H9 (cell line): ENCODE measurements at regions not wholly inside any gene's neighbourhood (a gene's known extent, or its start where the extent isn't known, plus 50 kb on each side); places are given as distances from the start of the nearest gene placed in this dataset.

ENCODE experiments used
- DNase-seq: peaks from one replicate; pipeline ENCODE4 v3.0.0-alpha.2; 2017
- H2AFZ ChIP-seq: one replicate; pipeline ENCODE4 v1.6.1; 2013; ENCODE audit warnings: mild to moderate bottlenecking, low read length, control low read depth, moderate library complexity
- H2AK5ac ChIP-seq: 2 replicates; pipeline ENCODE4 v1.6.1; 2013; ENCODE audit warnings: low read length, control low read depth, mixed read lengths; ENCODE audit not compliant: insufficient read length
- H2BK120ac ChIP-seq: one replicate; pipeline ENCODE4 v1.6.1; 2013; ENCODE audit warnings: low read depth, mild to moderate bottlenecking, low read length, control low read depth, inconsistent platforms; ENCODE audit not compliant: poor library complexity, severe bottlenecking
- H2BK12ac ChIP-seq: 2 replicates; pipeline ENCODE4 v1.6.1; 2013; ENCODE audit warnings: low read length, control low read depth, mixed read lengths, low read depth; ENCODE audit not compliant: insufficient read length
- H2BK15ac ChIP-seq: 2 replicates; pipeline ENCODE4 v1.6.1; 2013; ENCODE audit warnings: low read depth, low read length, control low read depth
- H2BK20ac ChIP-seq: one replicate; pipeline ENCODE4 v1.6.1; 2013; ENCODE audit warnings: low read depth, mild to moderate bottlenecking, low read length, control low read depth, inconsistent platforms; ENCODE audit not compliant: poor library complexity, severe bottlenecking
- H2BK5ac ChIP-seq: 2 replicates; pipeline ENCODE4 v1.6.1; 2013; ENCODE audit warnings: low read length, control low read depth, mixed read lengths; ENCODE audit not compliant: insufficient read length
- H3K14ac ChIP-seq: 2 replicates; pipeline ENCODE4 v1.6.1; 2013; ENCODE audit warnings: low read length, control low read depth; ENCODE audit not compliant: insufficient read depth
- H3K18ac ChIP-seq: 2 replicates; pipeline ENCODE4 v1.6.1; 2013; ENCODE audit warnings: low read depth, mild to moderate bottlenecking, mixed read lengths, low read length, control low read depth; ENCODE audit not compliant: insufficient read length
- H3K23ac ChIP-seq: 2 replicates; pipeline ENCODE4 v1.6.1; 2013; ENCODE audit warnings: low read length, control low read depth, mixed read lengths, low read depth; ENCODE audit not compliant: insufficient read length
- H3K23me2 ChIP-seq: 2 replicates; pipeline ENCODE4 v1.6.1; 2013; ENCODE audit warnings: low read depth, mild to moderate bottlenecking, mixed read lengths, low read length, control low read depth; ENCODE audit not compliant: insufficient read length, poor library complexity, severe bottlenecking
- H3K27ac ChIP-seq: 2 replicates; pipeline ENCODE4 v1.5.1; 2013; ENCODE audit warnings: low read length, control low read depth, mixed read lengths, low read depth; ENCODE audit not compliant: insufficient read length
- H3K27me3 ChIP-seq: 2 replicates; pipeline ENCODE4 v1.6.1; 2013; ENCODE audit warnings: low read length, control low read depth, inconsistent platforms; ENCODE audit not compliant: insufficient read depth
- H3K4ac ChIP-seq: 2 replicates; pipeline ENCODE4 v1.6.1; 2013; ENCODE audit warnings: low read depth, mild to moderate bottlenecking, control low read depth, inconsistent platforms, low read length, moderate library complexity
- H3K4me1 ChIP-seq: 2 replicates; pipeline ENCODE4 v1.6.1; 2013; ENCODE audit warnings: low read length, control low read depth, inconsistent platforms; ENCODE audit not compliant: insufficient read depth
- H3K4me2 ChIP-seq: 2 replicates; pipeline ENCODE4 v1.6.1; 2013; ENCODE audit warnings: low read length, control low read depth, mixed read lengths; ENCODE audit not compliant: insufficient read length, insufficient read depth
- H3K56ac ChIP-seq: 2 replicates; pipeline ENCODE4 v1.6.1; 2013; ENCODE audit warnings: low read depth, mild to moderate bottlenecking, mixed read lengths, low read length, control low read depth; ENCODE audit not compliant: insufficient read length
- H3K79me1 ChIP-seq: 2 replicates; pipeline ENCODE4 v1.6.1; 2013; ENCODE audit warnings: low read depth, mild to moderate bottlenecking, moderate library complexity, low read length, control low read depth, inconsistent platforms; ENCODE audit not compliant: insufficient read depth, poor library complexity, severe bottlenecking
- H3K79me2 ChIP-seq: 2 replicates; pipeline ENCODE4 v1.6.1; 2013; ENCODE audit warnings: low read length, control low read depth, inconsistent platforms; ENCODE audit not compliant: insufficient read depth
- H3K9ac ChIP-seq: 2 replicates; pipeline ENCODE4 v1.6.1; 2013; ENCODE audit warnings: low read length, control low read depth, mixed read lengths; ENCODE audit not compliant: insufficient read length; ENCODE audit errors: extremely low read depth
- H3K9me3 ChIP-seq: one replicate; pipeline ENCODE4 v1.6.1; 2013; ENCODE audit warnings: low read depth, low read length, inconsistent platforms; ENCODE audit not compliant: control insufficient read depth
- H3T11ph ChIP-seq: one replicate; pipeline ENCODE4 v1.6.1; 2013; ENCODE audit warnings: mild to moderate bottlenecking, low read length, control low read depth, inconsistent platforms
- H4K20me1 ChIP-seq: one replicate; pipeline ENCODE4 v1.6.1; 2013; ENCODE audit not compliant: control insufficient read depth, insufficient read length, insufficient read depth
- H4K5ac ChIP-seq: 2 replicates; pipeline ENCODE4 v1.6.1; 2013; ENCODE audit warnings: low read depth, mild to moderate bottlenecking, mixed read lengths, low read length, control low read depth; ENCODE audit not compliant: insufficient read length
- H4K8ac ChIP-seq: replicated peaks from 2 replicates; pipeline ENCODE4 v1.6.1; 2013; ENCODE audit warnings: low read length, control low read depth, mixed read lengths, low read depth; ENCODE audit not compliant: insufficient read length
- H4K91ac ChIP-seq: 2 replicates; pipeline ENCODE4 v1.6.1; 2013; ENCODE audit warnings: low read depth, mild to moderate bottlenecking, moderate library complexity, mixed read lengths, low read length, control low read depth; ENCODE audit not compliant: insufficient read length
- H3K27ac Mint-ChIP-seq, 3 experiments: 2 replicates in 2 of 3; 3 replicates in 1 of 3; pipeline ENCODE4 v1.8.0; 2020 to 2021; ENCODE audit warnings: mixed read lengths in 3 of 3, mild to moderate bottlenecking in 1 of 3, moderate library complexity in 1 of 3
- H3K27me3 Mint-ChIP-seq: 2 replicates; pipeline ENCODE4 v1.8.0; 2021; ENCODE audit warnings: low read depth, mild to moderate bottlenecking, moderate library complexity, mixed read lengths
- H3K36me3 Mint-ChIP-seq, 3 experiments: 2 replicates in 2 of 3; 3 replicates in 1 of 3; pipeline ENCODE4 v1.8.0; 2020 to 2021; ENCODE audit warnings: low read depth in 3 of 3, mixed read lengths in 3 of 3; ENCODE audit not compliant: insufficient read depth in 1 of 3
- H3K4me1 Mint-ChIP-seq, 2 experiments: 2 replicates each; pipeline ENCODE4 v1.8.0; 2020; ENCODE audit warnings: mixed read lengths in 2 of 2
- H3K4me3 Mint-ChIP-seq, 2 experiments: 2 replicates in 1 of 2; 3 replicates in 1 of 2; pipeline ENCODE4 v1.8.0; 2020 to 2021; ENCODE audit warnings: mild to moderate bottlenecking in 2 of 2, mixed read lengths in 2 of 2, moderate library complexity in 1 of 2
- H3K9me3 Mint-ChIP-seq, 2 experiments: 2 replicates in 1 of 2; 3 replicates in 1 of 2; pipeline ENCODE4 v1.8.0; 2020; ENCODE audit warnings: mild to moderate bottlenecking in 2 of 2, mixed read lengths in 2 of 2, moderate library complexity in 1 of 2
- CTCF ChIP-seq: fragments of 200-600 bp; sonication (generic); conservative IDR thresholded peaks from 3 replicates; pipeline ENCODE4 v1.8.0; 2021; ENCODE audit warnings: antibody characterized with exemption, mild to moderate bottlenecking

GRCh38 chr6:112739766-112740165 lies 392.6 kb downstream of the RFPL4B start:
- Histone ChIP-seq H2AK5ac (no peak overlapping the region), H3T11ph (no peak overlapping the region), H3K18ac (no peak overlapping the region), H3K23me2 (no peaks in the 10 kb centered on the region), H3K4me2 (no peak overlapping the region), H2BK20ac (no peak overlapping the region), H2BK15ac (no peak overlapping the region), H3K27ac (no peak overlapping the region), H3K79me2 (no peaks in the 10 kb centered on the region), H3K4me1 (no peaks in the 10 kb centered on the region; the same call in 1 of the 2 replicates), H3K4ac (no peak overlapping the region), H2BK12ac (no peak overlapping the region), H3K9me3 (no peaks in the 10 kb centered on the region), H3K79me1 (no peaks in the 10 kb centered on the region), H3K14ac (no peak overlapping the region), H3K27me3 (no peaks in the 10 kb centered on the region), H2BK5ac (no peak overlapping the region), H4K20me1 (no peaks in the 10 kb centered on the region), H3K9ac (no peak overlapping the region), H2AFZ (no peak overlapping the region), H4K5ac (no peak overlapping the region), H2BK120ac (no peak overlapping the region), H3K23ac (no peak overlapping the region), H4K8ac (no peak overlapping the region), H3K56ac (no peak overlapping the region), H4K91ac (no peak overlapping the region)
- Mint-ChIP-seq H3K4me1 (peaks cover 19 to 21% of the 10 kb centered on the region in 2 experiments), H3K36me3 (no peaks in the 10 kb centered on the region; a peak in 1 of 7 replicates), H3K27ac (no peak overlapping the region), H3K27me3 (no peaks in the 10 kb centered on the region), H3K4me3 (no peak overlapping the region), H3K9me3 (peaks cover 0 to 2% of the 10 kb centered on the region in 2 experiments; a peak in 2 of 5 replicates)
- TF ChIP-seq CTCF, result no peak
- no peak for DNase-seq
